ENCODE measurements at regions not wholly inside any gene's neighbourhood (a gene's known extent, or its start where the extent isn't known, plus 50 kb on each side); places are given as distances from the start of the nearest gene placed in this dataset.

DNA sequence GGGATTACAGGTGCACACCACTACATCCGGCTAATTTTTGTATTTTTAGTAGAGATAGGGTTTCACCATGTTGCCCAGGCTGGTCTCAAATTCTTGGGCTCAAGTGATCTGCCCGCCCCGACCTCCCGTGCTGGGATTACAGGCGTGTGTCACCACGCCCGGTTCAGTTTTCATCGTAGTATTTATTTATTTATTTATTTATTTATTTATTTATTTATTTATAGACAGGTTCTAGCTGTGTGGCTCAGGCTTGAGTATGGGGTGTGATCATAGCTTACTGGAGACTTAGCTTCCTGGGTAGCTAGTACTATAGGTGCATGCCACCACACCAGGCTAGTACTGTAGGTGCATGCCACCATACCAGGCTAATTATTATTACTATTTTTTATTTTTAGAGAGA lies 64.1 kb upstream of the STOX2 start:
- no peak overlapping the region for H3K27ac Mint-ChIP-seq
- H3K9ac ChIP-seq (ENCODE audit: insufficient read depth, low read length, poor library complexity, severe bottlenecking) = no peak overlapping the region
- no peaks in the 10 kb centered on the region for H3K4me1 ChIP-seq (ENCODE audit: control insufficient read depth in 1 of 2, insufficient read depth in 2 of 2, low read length in 2 of 2)
- peaks cover 6% of the 10 kb centered on the region for H3K4me1 Mint-ChIP-seq
- H3K4me3 ChIP-seq (replicated peaks in 1 of 3; ENCODE audit: low read depth in 2 of 3, low read length in 3 of 3) = no peak overlapping the region
- H2AFZ ChIP-seq (ENCODE audit: insufficient read depth, low read depth, low read length, poor library complexity, severe bottlenecking) = no peak overlapping the region
- peaks cover 0 to 3% (median 2%) of the 10 kb centered on the region in 3 donors for H3K27me3 Mint-ChIP-seq (ENCODE audit: low read depth in 3 of 3)
- no peaks in the 10 kb centered on the region for H3K36me3 ChIP-seq (replicated peaks in 1 of 2; ENCODE audit: control insufficient read depth in 1 of 2, insufficient read depth in 2 of 2, low read length in 2 of 2)
- H3K4me2 ChIP-seq (replicated peaks; ENCODE audit: extremely low read depth, low read length, poor library complexity, severe bottlenecking) = no peak overlapping the region
- intact Hi-C loops (cut with micrococcal nuclease) = loop anchor here (2.0 to 5.0 kb wide), 3 partner anchors 260 to 328 kb away; no protein-coding TSS in a partner anchor
- no peaks in the 10 kb centered on the region for H3K27me3 ChIP-seq (ENCODE audit: control insufficient read depth in 2 of 2, insufficient read depth in 2 of 2, low read length in 2 of 2)
- H3K27ac ChIP-seq (ENCODE audit: low read depth in 1 of 2, low read length in 2 of 2) = no peak overlapping the region
- H4K20me1 ChIP-seq (ENCODE audit: insufficient read depth, low read length) = no peaks in the 10 kb centered on the region
- H3K4me3 Mint-ChIP-seq = no peak overlapping the region
- TF ChIP-seq, protein P1, sequence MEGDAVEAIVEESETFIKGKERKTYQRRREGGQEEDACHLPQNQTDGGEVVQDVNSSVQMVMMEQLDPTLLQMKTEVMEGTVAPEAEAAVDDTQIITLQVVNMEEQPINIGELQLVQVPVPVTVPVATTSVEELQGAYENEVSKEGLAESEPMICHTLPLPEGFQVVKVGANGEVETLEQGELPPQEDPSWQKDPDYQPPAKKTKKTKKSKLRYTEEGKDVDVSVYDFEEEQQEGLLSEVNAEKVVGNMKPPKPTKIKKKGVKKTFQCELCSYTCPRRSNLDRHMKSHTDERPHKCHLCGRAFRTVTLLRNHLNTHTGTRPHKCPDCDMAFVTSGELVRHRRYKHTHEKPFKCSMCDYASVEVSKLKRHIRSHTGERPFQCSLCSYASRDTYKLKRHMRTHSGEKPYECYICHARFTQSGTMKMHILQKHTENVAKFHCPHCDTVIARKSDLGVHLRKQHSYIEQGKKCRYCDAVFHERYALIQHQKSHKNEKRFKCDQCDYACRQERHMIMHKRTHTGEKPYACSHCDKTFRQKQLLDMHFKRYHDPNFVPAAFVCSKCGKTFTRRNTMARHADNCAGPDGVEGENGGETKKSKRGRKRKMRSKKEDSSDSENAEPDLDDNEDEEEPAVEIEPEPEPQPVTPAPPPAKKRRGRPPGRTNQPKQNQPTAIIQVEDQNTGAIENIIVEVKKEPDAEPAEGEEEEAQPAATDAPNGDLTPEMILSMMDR (IDR thresholded peaks at IDR 0.05) = no peak
- H3K9me3 ChIP-seq (replicated peaks in 1 of 2; ENCODE audit: control insufficient read depth in 1 of 2, insufficient read depth in 1 of 2, low read length in 2 of 2) = no peaks in the 10 kb centered on the region
- H3K9me3 Mint-ChIP-seq = peaks cover 0 to under 1% (median 0%) of the 10 kb centered on the region in 7 donors
- no peaks in the 10 kb centered on the region for H3K36me3 Mint-ChIP-seq
- DNase-seq = no peak
- WGBS (ENCODE audit: insufficient coverage) = no CpG with 5 or more reads among the region's 8 CpGs
- H3K79me2 ChIP-seq (ENCODE audit: insufficient read depth, low read length) = no peaks in the 10 kb centered on the region

- H3K4me3 ChIP-seq (replicated peaks in 1 of 3; ENCODE audit: low read depth in 2 of 3, low read length in 3 of 3) = no peak overlapping the region
- no peak overlapping the region for H3K4me2 ChIP-seq (replicated peaks; ENCODE audit: extremely low read depth, low read length, poor library complexity, severe bottlenecking)
- peaks cover 0 to 2% of the 10 kb centered on the region in 2 donors for H3K9me3 ChIP-seq (replicated peaks in 1 of 2; ENCODE audit: control insufficient read depth in 1 of 2, insufficient read depth in 1 of 2, low read length in 2 of 2)
- no peaks in the 10 kb centered on the region for H4K20me1 ChIP-seq (ENCODE audit: insufficient read depth, low read length)
- no peaks in the 10 kb centered on the region for H3K36me3 ChIP-seq (replicated peaks in 1 of 2; ENCODE audit: control insufficient read depth in 1 of 2, insufficient read depth in 2 of 2, low read length in 2 of 2)
- H3K4me1 Mint-ChIP-seq = no peaks in the 10 kb centered on the region
- H3K36me3 Mint-ChIP-seq = no peaks in the 10 kb centered on the region
- no peaks in the 10 kb centered on the region for H3K27me3 ChIP-seq (ENCODE audit: control insufficient read depth in 2 of 2, insufficient read depth in 2 of 2, low read length in 2 of 2)
- no peak for DNase-seq
- H3K27ac Mint-ChIP-seq = no peak overlapping the region
- intact Hi-C loops (cut with micrococcal nuclease) = loop anchor here in 1 of 2 donors (5.0 kb wide), 1 partner anchor 325 kb away; no protein-coding TSS in a partner anchor
- H3K4me3 Mint-ChIP-seq = no peak overlapping the region
- no peaks in the 10 kb centered on the region for H3K4me1 ChIP-seq (ENCODE audit: control insufficient read depth in 1 of 2, insufficient read depth in 2 of 2, low read length in 2 of 2)
- H3K9me3 Mint-ChIP-seq = peaks cover 0 to 12% (median 2%) of the 10 kb centered on the region in 7 donors
- no CpG with 5 or more reads among the region's 3 CpGs for WGBS (ENCODE audit: insufficient coverage)
- TF ChIP-seq, protein P1 (IDR thresholded peaks at IDR 0.05) = no peak
- H3K79me2 ChIP-seq (ENCODE audit: insufficient read depth, low read length) = no peaks in the 10 kb centered on the region
- peaks cover 0 to 3% (median 2%) of the 10 kb centered on the region in 3 donors for H3K27me3 Mint-ChIP-seq (ENCODE audit: low read depth in 3 of 3)
- H2AFZ ChIP-seq (ENCODE audit: insufficient read depth, low read depth, low read length, poor library complexity, severe bottlenecking) = no peak overlapping the region
- H3K9ac ChIP-seq (ENCODE audit: insufficient read depth, low read length, poor library complexity, severe bottlenecking) = no peak overlapping the region
- no peak overlapping the region for H3K27ac ChIP-seq (ENCODE audit: low read depth in 1 of 2, low read length in 2 of 2)
Measured at GRCh38 chr4:183842129-183842528, 63.0 kb upstream of the STOX2 start.
